Kidney epithelial cell (primary cell): ENCODE measurements at regions not wholly inside any gene's neighbourhood (a gene's known extent, or its start where the extent isn't known, plus 50 kb on each side); places are given as distances from the start of the nearest gene placed in this dataset.
"Not testable (repeated sequence)": the region's sequence is repeated elsewhere in the genome, so short reads cannot be mapped to it uniquely, and the experiment has no call there.

Experiments used
- DNase-seq: peaks from one replicate; pipeline ENCODE4 v3.0.0-alpha.2; 2010; ENCODE audit warnings: low read depth
- H3K27me3 ChIP-seq: 2 replicates; pipeline ENCODE4 v1.6.0; 2011; ENCODE audit warnings: low read length; ENCODE audit not compliant: control insufficient read depth, insufficient read depth
- H3K36me3 ChIP-seq: 2 replicates; pipeline ENCODE4 v1.5.1; 2011; ENCODE audit warnings: low read length; ENCODE audit not compliant: control insufficient read depth, insufficient read depth
- H3K4me3 ChIP-seq: 2 replicates; pipeline ENCODE4 v1.5.1; 2011; ENCODE audit warnings: low read depth, mild to moderate bottlenecking, control low read depth, low read length
- TF ChIP-seq, protein P1 (sequence below): IDR thresholded peaks from 2 replicates; pipeline ENCODE4 v1.5.1; 2011; ENCODE audit warnings: mild to moderate bottlenecking, moderate library complexity, low read length, control low read depth, inconsistent platforms; ENCODE audit not compliant: insufficient read depth, poor library complexity, severe bottlenecking

DNA sequence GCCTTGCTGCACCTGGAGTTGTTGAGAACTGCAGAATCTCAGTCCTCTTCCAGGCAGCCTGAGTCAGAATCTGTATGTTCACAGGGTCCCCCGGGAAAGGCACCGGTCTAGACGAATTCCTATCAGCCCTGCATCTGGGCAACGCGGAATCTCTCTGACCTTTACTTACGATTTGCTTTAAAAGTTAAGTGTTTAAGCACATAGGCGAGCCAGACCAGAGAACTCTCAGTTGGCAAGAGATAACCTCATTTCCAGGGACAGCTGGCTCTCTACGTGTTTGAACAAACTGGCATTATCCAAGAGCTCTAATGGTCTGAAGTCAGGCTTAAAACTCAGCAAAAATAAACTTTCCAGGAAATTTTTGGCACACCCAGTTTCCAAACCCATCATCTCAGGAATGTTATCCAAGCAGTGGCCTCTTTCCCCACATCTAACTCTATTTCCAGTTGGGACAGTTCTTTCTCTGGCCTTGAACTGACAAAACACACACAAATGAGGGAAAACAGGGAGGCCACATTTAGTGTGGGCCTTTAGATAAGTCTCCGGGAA, 53.4 kb downstream of the HES1 start:
- no peaks in the 10 kb centered on the region for H3K36me3 ChIP-seq
- DNase-seq, result no peak
- no peaks in the 10 kb centered on the region for H3K27me3 ChIP-seq
- H3K4me3 ChIP-seq, result no peak overlapping the region
- TF ChIP-seq, protein P1, sequence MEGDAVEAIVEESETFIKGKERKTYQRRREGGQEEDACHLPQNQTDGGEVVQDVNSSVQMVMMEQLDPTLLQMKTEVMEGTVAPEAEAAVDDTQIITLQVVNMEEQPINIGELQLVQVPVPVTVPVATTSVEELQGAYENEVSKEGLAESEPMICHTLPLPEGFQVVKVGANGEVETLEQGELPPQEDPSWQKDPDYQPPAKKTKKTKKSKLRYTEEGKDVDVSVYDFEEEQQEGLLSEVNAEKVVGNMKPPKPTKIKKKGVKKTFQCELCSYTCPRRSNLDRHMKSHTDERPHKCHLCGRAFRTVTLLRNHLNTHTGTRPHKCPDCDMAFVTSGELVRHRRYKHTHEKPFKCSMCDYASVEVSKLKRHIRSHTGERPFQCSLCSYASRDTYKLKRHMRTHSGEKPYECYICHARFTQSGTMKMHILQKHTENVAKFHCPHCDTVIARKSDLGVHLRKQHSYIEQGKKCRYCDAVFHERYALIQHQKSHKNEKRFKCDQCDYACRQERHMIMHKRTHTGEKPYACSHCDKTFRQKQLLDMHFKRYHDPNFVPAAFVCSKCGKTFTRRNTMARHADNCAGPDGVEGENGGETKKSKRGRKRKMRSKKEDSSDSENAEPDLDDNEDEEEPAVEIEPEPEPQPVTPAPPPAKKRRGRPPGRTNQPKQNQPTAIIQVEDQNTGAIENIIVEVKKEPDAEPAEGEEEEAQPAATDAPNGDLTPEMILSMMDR, result no peak

DNA sequence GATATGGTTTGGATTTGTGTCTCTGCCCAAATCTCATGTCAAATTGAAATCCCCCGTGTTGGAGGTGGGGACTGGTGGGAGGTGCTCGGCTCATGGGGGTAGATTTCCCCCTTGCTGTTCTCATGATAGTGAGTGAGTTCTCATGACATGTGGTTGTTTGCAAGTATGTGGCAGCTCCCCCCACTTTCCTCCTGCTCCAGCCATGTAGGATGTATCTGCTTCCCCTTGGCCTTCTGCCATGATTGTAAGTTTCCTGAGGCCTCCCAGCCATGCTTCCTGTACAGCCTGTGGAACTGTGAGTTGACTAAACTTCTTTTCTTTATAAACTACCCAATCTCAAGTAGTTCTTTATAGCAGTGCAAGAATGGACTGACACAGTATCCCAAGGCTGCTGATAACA, 55.9 kb downstream of the HES1 start:
- not testable (repeated sequence) for DNase-seq, H3K4me3 ChIP-seq, H3K36me3 ChIP-seq, H3K27me3 ChIP-seq

DNA sequence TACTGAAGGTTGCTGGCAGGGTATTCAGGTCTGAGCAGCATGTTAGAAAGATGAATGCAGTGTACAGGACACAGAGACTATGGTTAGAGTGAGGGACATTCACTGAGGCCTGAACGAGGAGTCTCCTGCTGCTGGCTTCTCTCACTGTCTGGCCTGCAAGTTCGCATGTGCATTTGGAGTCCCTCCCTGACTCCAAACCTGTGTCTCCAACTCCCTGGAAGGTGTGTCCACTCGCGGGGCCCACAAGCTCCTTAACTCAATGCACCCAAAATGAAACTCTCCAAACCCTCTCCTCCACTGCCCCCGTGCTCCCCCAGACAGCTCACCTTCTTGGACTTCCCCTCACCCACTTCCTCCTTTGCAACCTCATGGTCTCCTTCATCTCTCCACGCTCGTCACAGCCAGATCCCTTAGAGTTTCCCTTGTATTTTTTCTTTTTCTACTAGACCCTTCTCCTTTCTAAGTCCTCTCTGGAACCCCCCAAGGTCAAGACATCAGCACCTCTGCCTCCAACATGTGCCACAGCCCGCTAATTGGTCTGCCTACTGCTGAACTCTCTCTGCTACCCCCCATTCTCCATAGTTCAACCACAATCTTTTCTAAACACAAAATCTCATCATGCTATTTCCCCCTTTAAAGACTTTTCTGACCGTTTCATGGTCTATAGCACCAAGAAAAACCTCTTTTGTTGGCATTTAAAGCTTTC, 58.3 kb downstream of the HES1 start:
- H3K36me3 ChIP-seq, result no peaks in the 10 kb centered on the region
- TF ChIP-seq, protein P1, result no peak
- H3K4me3 ChIP-seq, result no peak overlapping the region
- no peaks in the 10 kb centered on the region for H3K27me3 ChIP-seq
- DNase-seq, result no peak

DNA sequence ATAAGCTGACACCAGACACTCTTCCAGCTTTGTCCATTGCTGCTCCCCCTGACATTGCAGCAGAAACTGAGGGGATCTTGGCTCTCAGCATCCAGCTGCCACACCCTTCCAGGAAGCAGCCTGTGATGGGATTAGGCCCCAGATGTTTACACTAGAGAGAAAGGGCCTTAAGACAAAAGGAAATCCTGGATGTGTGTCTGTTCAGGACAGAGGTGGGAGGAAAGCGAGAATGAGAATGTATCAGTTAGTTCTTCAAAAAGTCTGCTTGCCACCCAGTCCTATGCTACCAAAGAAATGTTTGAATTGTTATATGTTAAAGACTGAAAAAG, 58.8 kb downstream of the HES1 start:
- DNase-seq, result no peak
- no peaks in the 10 kb centered on the region for H3K27me3 ChIP-seq
- TF ChIP-seq, protein P1, result no peak
- H3K4me3 ChIP-seq, result no peak overlapping the region
- H3K36me3 ChIP-seq, result no peaks in the 10 kb centered on the region

DNA sequence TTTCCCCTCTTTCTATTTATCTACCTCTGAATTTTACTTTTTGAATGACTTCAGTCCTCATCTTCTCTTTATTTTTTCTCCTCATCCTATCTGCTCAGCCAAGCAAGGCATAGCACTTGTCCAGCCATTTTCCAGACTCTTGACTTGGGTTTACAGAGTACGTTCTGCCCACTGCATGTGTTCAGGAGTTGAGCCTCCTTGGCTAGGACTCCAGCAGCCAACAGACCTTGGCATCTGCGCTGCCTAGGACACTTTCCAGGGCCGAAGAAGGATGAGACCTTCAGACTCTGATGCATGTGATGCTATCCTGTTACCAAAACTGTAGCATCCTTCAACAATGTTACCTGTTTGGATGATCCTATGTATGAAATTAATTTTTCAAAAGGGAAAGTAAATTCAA, 59.7 kb downstream of the HES1 start:
- H3K4me3 ChIP-seq, result no peak overlapping the region
- no peaks in the 10 kb centered on the region for H3K36me3 ChIP-seq
- H3K27me3 ChIP-seq, result no peaks in the 10 kb centered on the region
- TF ChIP-seq, protein P1, result no peak
- no peak for DNase-seq

DNA sequence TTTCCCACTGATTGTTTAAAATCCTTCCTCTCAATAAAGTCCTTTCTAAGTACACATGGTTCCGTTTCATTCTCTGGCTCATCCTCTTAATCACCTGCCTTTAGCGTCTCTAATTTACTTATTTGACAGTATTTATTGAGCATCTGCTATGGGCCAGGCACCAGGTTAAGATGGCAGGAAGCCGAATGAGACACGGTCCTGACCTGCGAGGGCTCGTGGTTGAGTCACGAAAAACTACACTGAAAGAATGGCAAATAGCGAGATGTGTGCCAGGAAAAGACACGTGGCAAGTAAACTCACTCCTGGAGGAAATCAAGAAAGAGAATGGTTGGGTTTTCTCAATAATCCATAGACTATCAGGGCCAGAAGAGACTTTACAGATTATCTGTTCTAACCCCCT, 60.9 kb downstream of the HES1 start:
- H3K36me3 ChIP-seq, result no peaks in the 10 kb centered on the region
- TF ChIP-seq, protein P1, result no peak
- DNase-seq, result no peak
- no peak overlapping the region for H3K4me3 ChIP-seq
- H3K27me3 ChIP-seq, result no peaks in the 10 kb centered on the region
